ENCODE measurements at regions not wholly inside any gene's neighbourhood (a gene's known extent, or its start where the extent isn't known, plus 50 kb on each side); places are given as distances from the start of the nearest gene placed in this dataset.

GRCh38 chr2:220835583-220835982 lies 736.5 kb downstream of the EPHA4 start:
- intact Hi-C loops (cut with DNase I; ENCODE audit: low total_unique reads) (no loop called here), in situ Hi-C loops (cut with MboI; ENCODE audit: low pct_ligation_motif_present in 1 of 4, low pct_unique_long_range_greater_than_20kb in 1 of 4, low sequenced_read_pairs in 3 of 4) (no loop called here)
- 69 to 71% methylated on average over 5 of the region's 5 CpGs for WGBS, 2 donors (ENCODE audit: low coverage in 1 of 2)
- no peak for DNase-seq
- H3K4me1 ChIP-seq = no peaks in the 10 kb centered on the region
- TF ChIP-seq EP300 (IDR thresholded peaks at IDR 0.05; ENCODE audit: low read depth) (no peak), CTCF (IDR thresholded peaks at IDR 0.05) (no peak), POLR2AphosphoS5 (IDR thresholded peaks at IDR 0.05) (no peak), POLR2A (IDR thresholded peaks at IDR 0.05) (no peak)
- no peaks in the 10 kb centered on the region for H3K9me3 ChIP-seq
- H3K4me3 ChIP-seq = no peak overlapping the region
- H3K27ac ChIP-seq = no peak overlapping the region
- H3K36me3 ChIP-seq = no peaks in the 10 kb centered on the region
- no peaks in the 10 kb centered on the region for H3K27me3 ChIP-seq

- H3K27me3 ChIP-seq = no peaks in the 10 kb centered on the region
- DNase-seq = no peak
- in situ Hi-C loops (cut with MboI; ENCODE audit: low pct_ligation_motif_present in 1 of 4, low pct_unique_long_range_greater_than_20kb in 1 of 4, low sequenced_read_pairs in 3 of 4) (no loop called here), intact Hi-C loops (cut with DNase I; ENCODE audit: low total_unique reads) (no loop called here)
- H3K4me3 ChIP-seq = no peak overlapping the region
- WGBS, 2 donors (ENCODE audit: low coverage in 1 of 2) = 58 to 78% methylated on average over 2 of the region's 2 CpGs
- H3K9me3 ChIP-seq = no peaks in the 10 kb centered on the region
- no peak overlapping the region for H3K27ac ChIP-seq
- no peaks in the 10 kb centered on the region for H3K4me1 ChIP-seq
- H3K36me3 ChIP-seq = no peaks in the 10 kb centered on the region
- TF ChIP-seq POLR2AphosphoS5 (IDR thresholded peaks at IDR 0.05) (no peak), POLR2A (IDR thresholded peaks at IDR 0.05) (no peak), EP300 (IDR thresholded peaks at IDR 0.05; ENCODE audit: low read depth) (no peak), CTCF (IDR thresholded peaks at IDR 0.05) (no peak)
Measured at GRCh38 chr2:220837226-220837625, 734.9 kb downstream of the EPHA4 start.

GRCh38 chr2:220842901-220843665 lies 729.0 kb downstream of the EPHA4 start:
- H3K4me3 ChIP-seq = no peak overlapping the region
- H3K9me3 ChIP-seq = no peaks in the 10 kb centered on the region
- DNase-seq = no peak
- no peaks in the 10 kb centered on the region for H3K4me1 ChIP-seq
- 81 to 92% methylated on average over 4 of the region's 4 CpGs for WGBS, 2 donors (ENCODE audit: low coverage in 1 of 2)
- TF ChIP-seq POLR2A (IDR thresholded peaks at IDR 0.05) (no peak), CTCF (IDR thresholded peaks at IDR 0.05) (no peak), POLR2AphosphoS5 (IDR thresholded peaks at IDR 0.05) (no peak), EP300 (IDR thresholded peaks at IDR 0.05; ENCODE audit: low read depth) (no peak)
- no peak overlapping the region for H3K27ac ChIP-seq
- in situ Hi-C loops (cut with MboI; ENCODE audit: low pct_ligation_motif_present in 1 of 4, low pct_unique_long_range_greater_than_20kb in 1 of 4, low sequenced_read_pairs in 3 of 4) (no loop called here), intact Hi-C loops (cut with DNase I; ENCODE audit: low total_unique reads) (no loop called here)
- H3K36me3 ChIP-seq = no peaks in the 10 kb centered on the region
- no peaks in the 10 kb centered on the region for H3K27me3 ChIP-seq

GRCh38 chr2:220845766-220846273 lies 726.3 kb downstream of the EPHA4 start:
- intact Hi-C loops (cut with DNase I; ENCODE audit: low total_unique reads) (no loop called here), in situ Hi-C loops (cut with MboI; ENCODE audit: low pct_ligation_motif_present in 1 of 4, low pct_unique_long_range_greater_than_20kb in 1 of 4, low sequenced_read_pairs in 3 of 4) (no loop called here)

More at GRCh38 chr2:220845766-220846273, 726.3 kb downstream of the EPHA4 start:
- H3K9me3 ChIP-seq = no peaks in the 10 kb centered on the region
- H3K27me3 ChIP-seq = no peaks in the 10 kb centered on the region
- no peaks in the 10 kb centered on the region for H3K4me1 ChIP-seq
- 3 to 87% methylated on average over 1 of the region's 1 CpG for WGBS, 2 donors (ENCODE audit: low coverage in 1 of 2)
- no peaks in the 10 kb centered on the region for H3K36me3 ChIP-seq
- TF ChIP-seq CTCF (IDR thresholded peaks at IDR 0.05) (no peak), EP300 (IDR thresholded peaks at IDR 0.05; ENCODE audit: low read depth) (no peak), POLR2A (IDR thresholded peaks at IDR 0.05) (no peak), POLR2AphosphoS5 (IDR thresholded peaks at IDR 0.05) (no peak)
- no peak for DNase-seq
- H3K4me3 ChIP-seq = no peak overlapping the region
- no peak overlapping the region for H3K27ac ChIP-seq

Measured in transverse colon (tissue), 4 donors.